HFFc6 (cell line): ENCODE measurements at regions not wholly inside any gene's neighbourhood (a gene's known extent, or its start where the extent isn't known, plus 50 kb on each side); places are given as distances from the start of the nearest gene placed in this dataset.

ENCODE experiments used
- DNase-seq: peaks from one replicate; pipeline ENCODE4 v3.0.0-alpha.2; 2018
- H3K27ac Mint-ChIP-seq: 2 replicates; pipeline ENCODE4 v1.8.0; 2020; ENCODE audit warnings: mild to moderate bottlenecking, mixed read lengths
- H3K27me3 Mint-ChIP-seq: 2 replicates; pipeline ENCODE4 v1.8.0; 2021; ENCODE audit warnings: mild to moderate bottlenecking, moderate library complexity, mixed read lengths; ENCODE audit not compliant: insufficient read depth
- H3K36me3 Mint-ChIP-seq: 2 replicates; pipeline ENCODE4 v1.8.0; 2021; ENCODE audit warnings: low read depth, mixed read lengths
- H3K4me1 Mint-ChIP-seq: 2 replicates; pipeline ENCODE4 v1.8.0; 2020; ENCODE audit warnings: low read depth, mixed read lengths
- H3K4me3 Mint-ChIP-seq: 2 replicates; pipeline ENCODE4 v1.8.0; 2020; ENCODE audit warnings: mild to moderate bottlenecking, moderate library complexity, mixed read lengths
- H3K9me3 Mint-ChIP-seq: 2 replicates; pipeline ENCODE4 v1.8.0; 2020; ENCODE audit warnings: mild to moderate bottlenecking, mixed read lengths
- CTCF ChIP-seq: fragments of 200-600 bp; sonication (generic); IDR thresholded peaks from 2 replicates; pipeline ENCODE4 v1.5.0; 2021; ENCODE audit warnings: antibody characterized with exemption, mild to moderate bottlenecking

- DNase-seq, result no peak
- no peak overlapping the region for H3K4me3 Mint-ChIP-seq
- peaks cover 8% of the 10 kb centered on the region; the same call in 1 of the 2 replicates for H3K36me3 Mint-ChIP-seq
- no peak for TF ChIP-seq CTCF
- peaks cover 8% of the 10 kb centered on the region for H3K4me1 Mint-ChIP-seq
- H3K27me3 Mint-ChIP-seq, result no peaks in the 10 kb centered on the region; the same call in none of the 2 replicates
- no peak overlapping the region for H3K27ac Mint-ChIP-seq
- H3K9me3 Mint-ChIP-seq, result no peaks in the 10 kb centered on the region
These were observed 93.3 kb upstream of the SPRED2 start for GRCh38 chr2:65525616-65526231.

GRCh38 chr2:65522922-65523321, 90.5 kb upstream of the SPRED2 start:
- Mint-ChIP-seq H3K4me3 (no peak overlapping the region), H3K27ac (no peak overlapping the region), H3K4me1 (no peaks in the 10 kb centered on the region), H3K36me3 (peaks cover 8% of the 10 kb centered on the region; the same call in 1 of the 2 replicates), H3K27me3 (peaks cover 5% of the 10 kb centered on the region), H3K9me3 (no peaks in the 10 kb centered on the region)
- DNase-seq, result no peak
- TF ChIP-seq CTCF, result no peak

- H3K36me3 Mint-ChIP-seq, result no peaks in the 10 kb centered on the region
- no peaks in the 10 kb centered on the region for H3K9me3 Mint-ChIP-seq
- no peak for TF ChIP-seq CTCF
- H3K27ac Mint-ChIP-seq, result no peak overlapping the region
- peaks cover 25% of the 10 kb centered on the region for H3K4me1 Mint-ChIP-seq
- H3K27me3 Mint-ChIP-seq, result peaks cover 5% of the 10 kb centered on the region; the same call in 1 of the 2 replicates
- DNase-seq, result no peak
- no peak overlapping the region for H3K4me3 Mint-ChIP-seq
These were observed 86.4 kb upstream of the SPRED2 start for GRCh38 chr2:65518751-65519150.

GRCh38 chr2:65514555-65515195, 82.3 kb upstream of the SPRED2 start:
- peaks cover 7% of the 10 kb centered on the region for H3K9me3 Mint-ChIP-seq
- no peak overlapping the region for H3K27ac Mint-ChIP-seq

GRCh38 chr2:65512783-65513182, 80.4 kb upstream of the SPRED2 start:
- Mint-ChIP-seq H3K36me3 (peaks cover 9% of the 10 kb centered on the region; the same call in 1 of the 2 replicates), H3K9me3 (peaks cover 7% of the 10 kb centered on the region), H3K27me3 (no peaks in the 10 kb centered on the region; the same call in 1 of the 2 replicates), H3K4me3 (no peak overlapping the region), H3K4me1 (peaks cover 31% of the 10 kb centered on the region), H3K27ac (no peak overlapping the region)
- no peak for TF ChIP-seq CTCF
- DNase-seq, result no peak

More at GRCh38 chr2:65514555-65515195, 82.3 kb upstream of the SPRED2 start:
- TF ChIP-seq CTCF, result no peak
- Mint-ChIP-seq H3K4me3 (no peak overlapping the region), H3K4me1 (peaks cover 31% of the 10 kb centered on the region), H3K36me3 (peaks cover 9% of the 10 kb centered on the region; the same call in 1 of the 2 replicates), H3K27me3 (no peaks in the 10 kb centered on the region; the same call in 1 of the 2 replicates)
- DNase-seq, result peak; percentile 33
